HG03354 (cell line): ENCODE measurements at regions not wholly inside any gene's neighbourhood (a gene's known extent, or its start where the extent isn't known, plus 50 kb on each side); places are given as distances from the start of the nearest gene placed in this dataset.
A peak's percentile ranks its signal among the peaks of the same experiment; 100 is the strongest.
"Not testable (repeated sequence)": the region's sequence is repeated elsewhere in the genome, so short reads cannot be mapped to it uniquely, and the experiment has no call there.

Experiments
- ATAC-seq: cut with Tn5 transposase; IDR thresholded peaks from one replicate; pipeline ENCODE4 v1.9.1; 2021; ENCODE audit warnings: mild to moderate bottlenecking; ENCODE audit not compliant: unreplicated experiment, poor library complexity, severe bottlenecking

GRCh38 chr4:128437023-128437422 is 149.4 kb upstream of the PGRMC2 start:
- not testable (repeated sequence) for ATAC-seq

- not testable (repeated sequence) for ATAC-seq
Observed at GRCh38 chr4:128429023-128429613, 141.5 kb upstream of the PGRMC2 start.

GRCh38 chr4:128428397-128428796 is 140.8 kb upstream of the PGRMC2 start:
- ATAC-seq, result no peak

- no peak for ATAC-seq
Observed at GRCh38 chr4:128427832-128428366, 140.3 kb upstream of the PGRMC2 start.

GRCh38 chr4:128424527-128425497 is 137.2 kb upstream of the PGRMC2 start:
- no peak for ATAC-seq

GRCh38 chr4:128422296-128422695 is 134.7 kb upstream of the PGRMC2 start:
- peak; percentile 86 for ATAC-seq

GRCh38 chr4:128416921-128417320 is 129.3 kb upstream of the PGRMC2 start:
- no peak for ATAC-seq

- no peak for ATAC-seq
Observed at GRCh38 chr4:128410037-128410436, 122.4 kb upstream of the PGRMC2 start.

- ATAC-seq, result no peak
Observed at GRCh38 chr4:128403586-128403985, 116.0 kb upstream of the PGRMC2 start.

GRCh38 chr4:128394778-128395177 is 107.2 kb upstream of the PGRMC2 start:
- no peak for ATAC-seq

GRCh38 chr4:128393101-128393704 is 105.6 kb upstream of the PGRMC2 start:
- ATAC-seq, result peak; percentile 81

- no peak for ATAC-seq
Observed at GRCh38 chr4:128390475-128390996, 102.9 kb upstream of the PGRMC2 start.

- ATAC-seq, result no peak
Observed at GRCh38 chr4:128388796-128389195, 101.2 kb upstream of the PGRMC2 start.

- no peak for ATAC-seq
Observed at GRCh38 chr4:128388352-128388630, 100.7 kb upstream of the PGRMC2 start.

GRCh38 chr4:128387600-128388351 is 100.2 kb upstream of the PGRMC2 start:
- ATAC-seq, result no peak

- no peak for ATAC-seq
Observed at GRCh38 chr4:128386761-128387599, 99.4 kb upstream of the PGRMC2 start.

GRCh38 chr4:128385683-128386304 is 98.2 kb upstream of the PGRMC2 start:
- ATAC-seq, result no peak

- ATAC-seq, result no peak
Observed at GRCh38 chr4:128384765-128385598, 97.4 kb upstream of the PGRMC2 start.
